Epithelial cell of esophagus (primary cell): ENCODE measurements at regions not wholly inside any gene's neighbourhood (a gene's known extent, or its start where the extent isn't known, plus 50 kb on each side); places are given as distances from the start of the nearest gene placed in this dataset.
"Not testable (repeated sequence)": the region's sequence is repeated elsewhere in the genome, so short reads cannot be mapped to it uniquely, and the experiment has no call there.

Experiments used
- DNase-seq: peaks from one replicate; pipeline ENCODE4 v3.0.0; 2010; ENCODE audit warnings: low read depth
- H3K4me3 ChIP-seq: 2 replicates; pipeline ENCODE4 v1.5.1; 2011; ENCODE audit warnings: mild to moderate bottlenecking, low read length, control low read depth
- TF ChIP-seq, protein P1 (sequence below): IDR thresholded peaks from 2 replicates; pipeline ENCODE4 v1.5.1; 2011; ENCODE audit warnings: low read depth, mild to moderate bottlenecking, low read length, control low read depth, inconsistent platforms; ENCODE audit not compliant: insufficient read depth; ENCODE audit errors: missing control alignments

DNA sequence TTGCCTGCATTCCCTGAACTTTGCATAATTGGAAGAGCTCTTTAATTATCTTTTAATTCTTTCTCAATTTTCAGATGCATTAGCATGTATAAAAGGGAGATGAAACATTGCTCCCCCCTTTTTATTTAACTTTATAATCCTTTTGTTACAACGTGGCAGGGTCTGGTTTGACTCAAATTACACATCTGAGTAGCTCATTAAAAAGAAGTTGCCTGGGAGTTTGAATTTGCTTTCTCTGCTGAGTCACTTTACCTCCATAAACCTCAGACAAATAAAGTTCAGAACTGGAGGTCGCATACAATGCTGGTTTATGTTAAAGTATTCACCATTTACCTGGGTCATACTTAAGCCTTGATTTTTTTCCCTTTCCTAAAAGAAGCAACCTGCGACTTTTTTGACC, 495.2 kb downstream of the PREX1 start:
- H3K4me3 ChIP-seq: no peak overlapping the region
- TF ChIP-seq, protein P1, sequence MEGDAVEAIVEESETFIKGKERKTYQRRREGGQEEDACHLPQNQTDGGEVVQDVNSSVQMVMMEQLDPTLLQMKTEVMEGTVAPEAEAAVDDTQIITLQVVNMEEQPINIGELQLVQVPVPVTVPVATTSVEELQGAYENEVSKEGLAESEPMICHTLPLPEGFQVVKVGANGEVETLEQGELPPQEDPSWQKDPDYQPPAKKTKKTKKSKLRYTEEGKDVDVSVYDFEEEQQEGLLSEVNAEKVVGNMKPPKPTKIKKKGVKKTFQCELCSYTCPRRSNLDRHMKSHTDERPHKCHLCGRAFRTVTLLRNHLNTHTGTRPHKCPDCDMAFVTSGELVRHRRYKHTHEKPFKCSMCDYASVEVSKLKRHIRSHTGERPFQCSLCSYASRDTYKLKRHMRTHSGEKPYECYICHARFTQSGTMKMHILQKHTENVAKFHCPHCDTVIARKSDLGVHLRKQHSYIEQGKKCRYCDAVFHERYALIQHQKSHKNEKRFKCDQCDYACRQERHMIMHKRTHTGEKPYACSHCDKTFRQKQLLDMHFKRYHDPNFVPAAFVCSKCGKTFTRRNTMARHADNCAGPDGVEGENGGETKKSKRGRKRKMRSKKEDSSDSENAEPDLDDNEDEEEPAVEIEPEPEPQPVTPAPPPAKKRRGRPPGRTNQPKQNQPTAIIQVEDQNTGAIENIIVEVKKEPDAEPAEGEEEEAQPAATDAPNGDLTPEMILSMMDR: no peak
- DNase-seq: no peak

DNA sequence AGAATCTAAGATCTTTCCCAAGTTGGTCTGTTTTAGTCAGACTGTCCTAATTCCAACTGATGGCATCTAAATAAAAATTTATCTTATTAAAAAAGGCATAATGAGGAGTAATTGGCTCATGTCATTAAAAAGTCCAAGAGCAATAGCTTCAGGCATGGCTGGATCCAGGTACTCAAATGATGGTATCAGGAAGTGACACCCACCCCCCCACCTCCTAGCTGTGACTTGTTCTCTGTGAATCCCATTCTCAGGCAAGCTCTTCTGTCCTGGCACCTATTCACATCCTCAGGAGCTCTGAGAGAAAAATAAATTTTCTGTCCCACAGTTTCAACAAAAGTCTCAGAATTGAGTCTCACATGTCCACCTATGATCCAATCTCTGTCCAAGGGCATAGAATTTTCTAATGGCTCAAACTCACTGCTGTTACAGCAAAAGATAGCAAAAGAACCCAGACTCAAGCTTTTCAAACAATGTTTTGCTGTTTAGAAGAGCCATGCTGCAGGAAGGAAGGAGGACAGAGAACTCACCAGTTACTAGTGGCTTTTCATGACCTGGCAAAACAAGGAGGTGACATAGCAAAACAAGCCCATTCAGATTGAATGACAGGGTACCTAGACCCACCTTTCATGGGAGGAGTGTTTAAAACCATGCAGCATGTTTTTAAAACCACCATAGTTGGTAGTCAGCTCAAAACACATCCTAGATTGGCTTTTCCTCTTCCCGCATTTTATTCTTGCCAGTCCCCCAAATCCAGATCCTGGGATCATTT, 496.1 kb downstream of the PREX1 start:
- no peak overlapping the region for H3K4me3 ChIP-seq
- TF ChIP-seq, protein P1: no peak
- DNase-seq: no peak

DNA sequence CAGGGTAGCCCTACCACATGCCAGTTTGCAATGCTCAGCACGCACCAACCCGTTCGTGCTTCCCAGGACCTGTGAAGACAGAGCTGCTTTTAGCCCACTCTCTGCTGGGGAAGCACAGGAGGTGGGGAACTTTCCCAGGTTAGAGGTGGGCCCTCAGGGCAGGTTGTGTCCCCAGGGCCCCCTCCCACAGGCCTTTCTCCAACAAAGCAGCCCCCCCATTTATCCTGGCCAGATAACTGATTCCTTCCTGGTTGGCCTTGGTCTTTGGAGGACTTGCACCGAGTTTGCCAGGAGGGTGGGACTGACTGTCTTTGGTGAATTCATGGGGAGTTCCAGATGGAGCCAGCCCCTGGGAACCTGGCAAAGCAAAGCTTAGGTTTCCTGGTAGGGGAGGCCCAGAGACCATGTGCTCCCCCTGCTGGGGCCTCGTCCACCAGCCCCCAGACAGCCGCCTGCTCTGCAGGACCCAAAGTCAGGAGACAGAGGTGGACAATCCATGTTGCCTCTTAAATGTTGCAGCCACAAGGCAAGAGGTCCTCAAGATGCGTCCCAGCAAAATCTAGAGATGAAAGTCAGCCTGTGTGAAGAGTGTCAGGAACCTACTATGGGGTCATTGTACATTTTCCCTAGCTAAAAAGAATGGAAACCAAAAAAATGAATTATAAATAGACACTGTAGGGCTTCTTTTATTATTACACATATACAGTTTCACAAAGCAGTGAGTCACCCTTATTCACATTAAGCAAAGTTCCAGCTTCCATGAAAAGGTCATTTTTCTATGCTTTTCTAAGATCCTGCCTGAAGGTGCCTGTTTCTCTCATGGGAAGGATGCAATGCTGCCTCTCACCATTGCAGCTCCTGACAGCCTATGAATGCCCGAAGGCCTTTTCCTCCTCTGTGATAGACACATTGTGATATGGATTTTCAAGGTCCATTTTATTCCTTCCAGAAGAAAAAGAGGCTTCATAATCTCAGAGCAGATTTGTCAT, 497.8 kb downstream of the PREX1 start:
- TF ChIP-seq, protein P1: no peak
- peak; percentile 19 for DNase-seq
- no peak overlapping the region for H3K4me3 ChIP-seq

DNA sequence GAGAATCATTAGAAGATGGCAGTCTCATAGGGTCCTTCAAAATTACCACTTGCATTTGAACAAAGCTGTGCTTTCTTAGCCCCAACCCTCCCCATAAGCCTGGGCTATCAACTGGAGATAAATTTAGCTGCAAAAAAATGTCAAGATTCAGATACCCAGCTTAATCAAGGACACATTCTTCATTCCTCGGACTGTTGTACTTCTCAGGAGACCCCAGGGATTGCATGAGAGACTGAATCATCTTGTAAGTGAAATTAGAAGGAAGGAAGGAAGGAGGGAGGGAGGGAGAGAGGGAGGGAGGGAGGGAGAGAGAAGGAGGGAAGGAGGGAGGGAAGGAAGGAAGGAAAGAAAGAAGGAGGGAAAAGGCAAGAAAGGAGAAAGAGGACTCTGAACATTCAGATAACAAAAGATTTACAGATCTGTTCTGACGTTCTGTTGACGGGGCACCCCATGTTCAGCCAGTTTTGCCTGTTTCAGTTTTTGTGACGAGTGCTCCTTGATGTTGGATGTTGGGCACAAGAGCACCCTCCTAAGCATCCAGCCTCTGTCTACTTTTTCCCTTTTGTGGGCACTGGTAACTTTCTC, 498.7 kb downstream of the PREX1 start:
- no peak for DNase-seq

DNA sequence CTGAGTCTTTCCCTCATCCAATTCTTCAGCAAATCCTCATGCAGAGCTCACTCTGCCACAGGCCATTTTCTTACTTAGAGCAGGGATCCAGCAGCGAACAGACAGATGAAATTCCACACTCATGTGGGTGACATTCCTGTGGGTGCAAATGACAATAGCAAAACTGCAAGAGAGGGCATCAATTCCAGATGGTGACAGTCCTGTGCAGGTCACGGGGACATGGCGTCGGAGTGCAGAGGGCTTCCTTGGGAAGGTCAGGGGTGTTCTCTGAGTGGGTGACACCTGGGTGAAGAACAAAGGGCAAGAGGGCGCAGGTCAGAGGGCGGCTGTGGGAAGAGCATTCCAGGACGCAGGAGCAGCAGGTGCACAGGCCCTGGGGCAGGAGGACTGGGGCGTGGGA, 500.0 kb downstream of the PREX1 start:
- DNase-seq, H3K4me3 ChIP-seq: not testable (repeated sequence)

More for the DNA sequence above, 498.7 kb downstream of the PREX1 start:
- no peak overlapping the region for H3K4me3 ChIP-seq
- TF ChIP-seq, protein P1: no peak

DNA sequence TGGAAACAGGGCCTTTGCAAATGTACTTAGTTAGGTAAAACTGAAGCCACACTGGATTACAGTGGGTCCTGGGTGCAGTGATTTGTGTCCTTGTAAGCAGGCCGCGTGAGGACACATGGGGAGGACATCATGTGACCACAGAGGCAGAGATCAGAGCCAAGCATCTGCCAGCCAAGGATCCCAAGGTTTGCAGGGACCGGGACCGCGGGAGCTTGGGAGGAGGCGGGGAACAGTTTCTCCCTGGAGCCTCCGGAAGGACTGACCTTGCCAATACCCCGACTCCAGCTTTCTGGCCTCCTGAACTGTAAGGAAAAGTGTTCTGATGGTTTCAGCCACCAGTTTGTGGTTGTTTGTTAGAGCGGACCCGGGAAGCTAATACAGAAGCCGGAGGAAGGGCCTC, 500.9 kb downstream of the PREX1 start:
- TF ChIP-seq, protein P1: no peak
- H3K4me3 ChIP-seq: no peak overlapping the region
- DNase-seq: no peak

DNA sequence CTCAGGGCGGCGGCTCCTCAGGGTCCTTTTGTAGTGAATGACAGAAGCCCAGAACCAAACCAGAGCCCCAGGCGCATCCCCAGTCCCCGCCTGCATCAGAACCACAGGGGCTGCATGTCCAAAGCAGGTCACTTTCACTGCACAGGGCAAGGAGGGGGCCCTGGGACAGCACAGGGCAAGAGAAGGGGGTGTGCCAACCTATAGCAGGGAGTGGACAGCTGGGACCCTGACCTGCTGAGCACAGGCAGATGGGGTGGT, 501.4 kb downstream of the PREX1 start:
- DNase-seq: no peak
- TF ChIP-seq, protein P1: no peak
- no peak overlapping the region for H3K4me3 ChIP-seq
